GM19240 (cell line): ENCODE measurements at regions not wholly inside any gene's neighbourhood (a gene's known extent, or its start where the extent isn't known, plus 50 kb on each side); places are given as distances from the start of the nearest gene placed in this dataset.
"Not testable (repeated sequence)": the region's sequence is repeated elsewhere in the genome, so short reads cannot be mapped to it uniquely, and the experiment has no call there.

Source experiments
- DNase-seq: peaks from one replicate; pipeline ENCODE4 v3.0.0; 2011; ENCODE audit warnings: low spot score; ENCODE audit not compliant: insufficient read length

DNA sequence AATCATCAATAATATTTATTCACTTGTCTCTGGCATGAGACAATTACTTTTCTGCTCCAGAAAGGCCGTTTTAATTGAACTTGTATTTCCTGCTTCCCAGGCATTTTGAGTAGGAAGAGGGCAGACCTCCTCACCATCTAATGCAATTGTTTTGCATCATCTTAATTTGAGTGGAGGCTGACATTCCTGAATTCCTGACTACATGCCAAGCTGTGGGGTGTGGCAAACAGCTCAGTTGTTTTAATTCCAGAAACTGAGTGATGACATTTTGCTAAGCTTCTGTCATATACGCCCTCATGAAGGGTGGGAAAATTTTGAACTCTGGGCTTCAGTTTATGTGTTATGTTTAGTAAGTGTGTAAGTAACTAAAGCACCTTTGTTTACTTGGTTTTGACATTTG is 125.4 kb upstream of the USP25 start:
- DNase-seq, result no peak

DNA sequence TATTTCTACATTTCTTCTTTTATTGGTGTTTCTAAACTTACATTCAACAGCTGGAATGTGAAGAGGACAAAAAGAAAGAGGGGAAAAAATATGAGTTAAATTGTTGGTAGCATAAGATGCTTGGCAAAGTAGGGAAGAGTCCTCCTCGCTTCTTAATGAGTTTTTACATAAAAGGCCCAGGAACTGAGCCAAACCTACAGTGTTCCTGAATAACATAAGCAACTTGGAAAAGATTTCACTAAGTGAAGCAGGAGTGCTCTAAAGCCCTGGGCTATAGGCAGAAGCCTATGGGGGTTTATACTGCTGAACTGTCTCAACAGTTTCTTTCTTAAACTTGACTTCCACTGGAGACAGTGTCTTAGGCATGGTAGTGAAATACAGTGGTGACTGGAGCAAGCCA is 115.0 kb upstream of the USP25 start:
- no peak for DNase-seq

DNA sequence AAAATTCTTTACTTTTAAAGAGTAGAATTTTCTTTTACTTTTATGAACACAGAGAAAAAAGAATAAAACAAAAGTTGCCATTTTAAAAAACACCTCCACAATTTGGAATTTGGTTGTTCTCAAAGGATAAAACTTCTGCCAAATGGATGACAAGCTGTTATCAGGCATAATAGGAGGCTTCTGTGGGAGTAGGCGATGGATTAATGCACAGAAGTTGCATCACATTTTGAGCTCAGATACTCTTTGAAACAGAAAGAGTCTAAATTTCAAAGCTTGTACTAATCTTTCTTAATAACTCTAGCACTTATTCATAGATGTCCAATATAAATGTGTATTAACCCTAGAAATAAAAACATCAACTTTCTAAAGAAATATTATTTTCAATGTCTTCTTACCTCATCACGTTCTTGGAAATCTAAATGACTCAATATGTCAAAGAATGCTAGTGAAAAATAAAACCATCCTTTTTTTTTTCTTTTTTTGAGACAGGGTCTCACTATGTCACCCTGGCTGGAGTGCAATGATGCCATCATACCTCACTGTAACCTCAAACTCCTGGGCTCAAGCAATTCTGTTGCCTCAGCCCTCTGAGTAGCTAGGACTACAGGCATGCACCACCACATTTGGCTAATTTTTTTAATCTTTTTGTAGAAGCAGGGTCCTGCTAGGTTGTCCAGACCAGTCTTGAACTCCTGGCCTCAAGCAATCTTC is 112.8 kb upstream of the USP25 start:
- DNase-seq, result no peak

- DNase-seq, result no peak
Observed at GRCh38 chr21:15617964-15618363, 111.8 kb upstream of the USP25 start.

DNA sequence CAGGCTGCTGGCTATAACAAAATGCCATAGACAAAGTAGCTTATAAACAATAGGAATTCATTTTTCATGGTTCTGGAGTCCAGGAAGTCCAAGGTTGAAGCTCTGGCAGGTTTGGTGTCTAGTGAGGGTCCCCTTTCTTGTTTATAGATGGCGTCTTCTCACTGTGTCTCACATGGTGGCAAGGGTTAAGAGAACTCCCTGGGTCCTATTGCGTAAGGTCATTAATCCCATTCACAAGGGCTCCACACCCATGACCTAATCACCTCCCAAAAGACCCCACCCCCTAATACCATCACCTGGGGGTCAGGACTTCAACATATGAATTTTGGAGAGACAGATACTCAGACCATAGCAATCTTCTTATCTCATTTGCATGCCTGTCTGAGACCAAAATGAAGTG is 108.9 kb upstream of the USP25 start:
- no peak for DNase-seq

GRCh38 chr21:15624646-15625045 is 105.1 kb upstream of the USP25 start:
- DNase-seq, result no peak

DNA sequence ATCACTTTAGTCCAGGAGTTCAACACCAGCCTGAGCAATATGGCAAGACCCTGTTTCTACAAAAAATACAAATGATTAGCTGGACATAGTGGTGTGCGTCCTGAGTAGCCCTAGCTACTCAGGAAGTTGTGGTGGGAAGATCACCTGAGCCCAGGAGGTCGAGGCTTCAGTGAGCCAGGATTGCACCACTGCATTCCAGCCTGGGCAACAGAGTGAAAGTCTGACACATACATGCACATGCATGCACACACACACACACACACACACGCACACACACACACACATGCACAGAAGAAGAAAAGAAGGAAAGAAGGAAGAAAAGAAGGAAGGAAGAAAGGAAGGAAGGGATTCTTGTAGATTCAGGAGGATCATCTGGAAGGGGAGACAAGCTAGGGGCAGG is 104.4 kb upstream of the USP25 start:
- DNase-seq, result no peak

DNA sequence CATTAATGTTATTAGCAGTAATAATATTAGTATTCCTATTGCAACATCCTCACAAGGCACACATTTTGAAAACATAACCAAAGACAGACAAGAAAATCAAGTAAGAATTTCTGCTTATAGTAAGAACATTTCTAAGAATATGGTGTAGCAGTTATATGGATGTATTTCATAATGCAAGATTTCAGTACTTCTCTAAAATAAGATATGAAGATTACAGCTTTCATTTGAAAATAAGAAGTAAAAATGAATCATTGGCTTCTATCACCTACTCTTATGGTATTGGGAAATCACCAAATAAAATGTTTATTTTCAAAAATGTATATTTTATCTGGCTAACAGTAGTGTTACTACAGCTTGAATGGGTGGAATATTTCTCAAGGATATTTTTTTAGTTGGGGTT is 103.8 kb upstream of the USP25 start:
- DNase-seq, result no peak

DNA sequence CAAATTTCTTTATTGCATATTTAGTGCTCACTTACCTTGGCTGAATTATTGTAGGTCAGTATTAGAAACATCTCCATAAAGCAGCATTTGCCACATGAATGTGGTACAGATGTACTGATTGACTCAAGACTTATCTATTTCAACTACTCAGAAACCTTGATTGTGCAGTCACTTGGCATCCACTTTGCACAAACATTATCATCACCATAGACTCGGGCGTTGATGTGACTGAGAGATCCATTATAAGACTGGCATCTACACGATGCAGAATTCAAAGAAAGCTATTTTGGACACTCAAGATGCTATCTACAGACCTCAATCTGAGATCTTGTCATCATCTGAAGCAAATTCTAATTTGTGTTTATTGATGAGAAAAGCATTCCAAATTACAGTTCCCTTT is 102.8 kb upstream of the USP25 start:
- no peak for DNase-seq

- DNase-seq, result no peak
Observed at GRCh38 chr21:15627823-15628222, 102.0 kb upstream of the USP25 start.

DNA sequence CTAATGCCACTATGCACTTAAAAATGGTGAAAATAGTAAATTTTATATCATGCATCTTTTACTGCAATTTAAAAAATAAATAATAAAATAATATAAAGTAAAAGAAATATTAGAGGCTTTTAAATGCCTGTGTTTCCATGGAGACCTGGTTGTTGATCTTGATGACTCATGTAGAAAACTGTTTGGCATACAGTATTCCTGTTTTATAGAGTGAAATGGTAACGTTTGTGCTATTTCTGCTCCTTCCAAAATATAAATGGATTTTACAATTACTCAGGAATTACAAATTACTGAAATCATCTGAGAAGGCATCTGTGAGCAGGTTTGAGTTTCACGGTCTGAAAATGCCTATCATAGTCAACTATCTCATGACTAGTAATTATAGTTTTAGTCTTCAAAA is 98.4 kb upstream of the USP25 start:
- DNase-seq, result no peak

DNA sequence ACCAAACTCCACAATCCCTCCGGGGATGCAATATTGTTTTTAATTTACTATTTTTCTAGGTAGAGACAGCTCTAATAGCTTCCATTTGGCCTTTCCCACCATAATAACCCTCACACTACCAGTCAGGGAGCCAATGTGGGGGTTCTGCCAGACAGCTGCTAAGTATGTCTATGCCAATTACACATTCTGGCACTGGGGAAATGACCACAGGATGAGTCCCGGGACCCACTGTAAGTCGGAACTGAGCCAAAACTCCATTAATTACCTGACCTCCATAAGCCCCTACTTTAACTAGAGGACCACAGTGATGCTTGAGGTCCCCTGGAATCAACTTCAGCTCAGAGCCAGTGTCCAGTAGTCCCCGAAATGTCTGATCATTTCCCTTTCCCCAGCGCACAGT is 95.2 kb upstream of the USP25 start:
- not testable (repeated sequence) for DNase-seq

DNA sequence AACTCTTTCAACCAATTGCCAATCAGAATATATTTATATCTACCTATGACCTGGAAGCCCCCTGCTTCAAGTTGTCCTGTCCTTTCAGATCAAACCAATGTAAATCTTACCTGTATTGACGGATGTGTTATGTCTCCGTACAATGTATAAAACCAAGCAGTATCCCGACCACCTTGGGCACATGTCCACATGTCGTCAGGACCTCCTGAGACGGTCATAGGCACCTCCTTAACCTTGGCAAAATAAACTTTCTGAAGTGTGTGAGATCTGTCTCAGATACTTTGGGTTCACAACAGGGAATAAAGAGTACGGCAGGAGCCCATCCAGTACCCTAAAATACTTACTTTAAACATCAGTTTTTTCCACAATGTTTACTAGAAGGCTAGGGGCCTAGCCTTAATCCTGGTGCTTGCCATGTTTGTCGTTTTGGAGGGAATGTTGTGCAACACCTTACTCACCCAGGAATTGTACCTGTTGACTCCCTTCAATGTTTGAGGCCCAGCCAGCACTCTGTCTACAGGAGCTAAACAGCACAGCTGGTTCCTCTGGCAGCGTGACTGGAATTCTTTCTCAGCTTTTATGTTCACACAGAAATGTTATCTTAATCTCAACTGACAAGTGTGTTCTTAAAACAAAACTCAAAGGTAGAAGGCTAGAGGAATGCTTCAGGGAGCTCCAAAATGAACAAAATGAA is 90.8 kb upstream of the USP25 start:
- DNase-seq, result no peak

DNA sequence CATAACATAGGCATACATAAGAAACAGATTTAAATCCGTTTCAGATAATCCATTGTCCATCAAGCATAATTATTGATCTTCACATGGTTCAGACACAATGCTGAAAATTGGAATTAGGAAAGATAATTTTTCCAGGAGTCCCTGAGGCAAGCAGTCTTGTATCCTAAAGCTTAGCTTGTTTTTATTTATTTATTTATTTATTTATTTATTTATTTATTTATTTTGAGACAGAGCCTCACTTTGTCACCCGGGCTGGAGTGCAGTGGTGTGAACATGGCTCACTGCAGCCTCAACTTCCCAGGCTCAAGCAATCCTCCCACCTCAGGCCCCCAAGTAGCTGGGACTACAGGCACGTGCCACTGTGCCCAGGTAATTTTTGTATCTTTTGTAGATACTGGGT is 89.7 kb upstream of the USP25 start:
- not testable (repeated sequence) for DNase-seq

- DNase-seq, result no peak
Observed at GRCh38 chr21:15644489-15644888, 85.3 kb upstream of the USP25 start.

- no peak for DNase-seq
Observed at GRCh38 chr21:15645830-15646229, 84.0 kb upstream of the USP25 start.

DNA sequence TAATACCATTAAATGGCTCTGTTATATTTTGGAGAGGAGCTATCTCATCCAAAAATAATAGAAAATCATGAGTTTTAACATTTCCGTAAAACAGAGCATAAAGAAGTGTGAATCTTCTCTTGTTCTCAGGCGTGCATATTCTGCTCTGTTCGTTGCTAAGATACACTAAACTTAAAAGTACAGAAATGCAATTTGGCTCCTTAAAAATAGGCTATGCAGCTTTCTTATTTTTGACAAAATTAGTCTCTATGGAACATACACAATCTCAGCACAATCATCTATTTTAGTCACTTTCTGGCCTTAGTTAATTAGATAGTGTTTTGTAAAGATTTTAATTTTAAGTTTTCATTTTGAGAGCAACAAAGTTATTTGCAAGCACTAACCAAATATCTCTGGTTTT is 79.0 kb upstream of the USP25 start:
- DNase-seq, result no peak

DNA sequence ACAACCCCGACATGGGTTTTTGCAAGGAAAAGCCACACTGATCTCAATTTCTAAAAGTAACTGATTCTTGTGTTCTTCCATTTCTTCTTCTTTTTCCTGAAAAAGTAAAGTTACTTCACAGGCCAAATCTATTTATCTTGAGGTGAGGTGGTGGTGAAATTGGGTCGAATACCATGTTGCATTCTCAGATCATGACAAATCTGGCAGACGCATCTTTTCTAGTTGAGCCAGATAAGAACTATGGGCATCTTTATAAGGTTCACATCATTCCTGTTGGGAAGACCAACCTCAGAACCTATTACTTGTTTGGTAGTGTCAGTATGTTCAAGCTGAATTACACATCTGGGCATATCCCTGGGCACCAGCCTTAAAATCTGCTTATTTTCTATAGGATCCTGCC is 78.6 kb upstream of the USP25 start:
- DNase-seq, result no peak

DNA sequence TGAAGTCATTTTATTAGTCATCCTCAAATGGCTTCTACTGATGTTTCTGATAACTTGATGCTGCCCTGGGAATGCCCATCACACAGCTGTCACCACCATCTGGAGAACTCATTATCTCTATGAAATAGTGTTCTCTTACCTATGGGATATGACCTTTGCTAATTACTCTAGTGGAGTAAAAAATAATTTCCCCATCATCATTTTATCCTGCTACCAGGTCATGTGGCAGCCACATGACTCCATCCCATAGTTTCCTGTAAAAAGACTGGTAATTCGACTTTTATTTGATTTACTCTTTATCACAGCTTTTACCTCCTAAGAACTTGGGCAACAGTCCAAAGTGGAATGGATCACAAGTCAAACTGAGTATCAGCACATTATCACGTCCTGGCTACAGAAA is 76.1 kb upstream of the USP25 start:
- no peak for DNase-seq

GRCh38 chr21:15654171-15654570 is 75.6 kb upstream of the USP25 start:
- no peak for DNase-seq

GRCh38 chr21:15659753-15660422 is 69.9 kb upstream of the USP25 start:
- no peak for DNase-seq

DNA sequence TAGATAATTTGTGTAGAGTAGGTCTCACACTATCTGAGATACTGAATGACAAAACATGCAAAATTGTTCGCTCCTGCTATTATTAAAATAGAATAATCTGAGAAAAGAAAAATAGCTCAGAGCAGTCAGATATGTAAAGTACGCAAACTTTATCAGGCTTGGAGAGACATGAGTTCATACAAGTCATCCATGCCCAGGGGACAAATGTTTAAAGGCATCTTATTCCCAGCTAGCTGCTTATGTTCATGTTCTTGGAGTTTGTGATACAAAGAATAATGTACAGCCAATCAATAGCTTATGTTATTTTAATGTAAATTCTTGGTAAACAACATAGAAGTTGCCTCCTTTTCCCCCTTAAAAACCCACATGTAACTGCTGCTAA is 69.4 kb upstream of the USP25 start:
- DNase-seq, result no peak

- no peak for DNase-seq
Observed at GRCh38 chr21:15667010-15667409, 62.8 kb upstream of the USP25 start.
